ENCODE measurements at regions not wholly inside any gene's neighbourhood (a gene's known extent, or its start where the extent isn't known, plus 50 kb on each side); places are given as distances from the start of the nearest gene placed in this dataset.

- no peak for TF ChIP-seq OVOL3 (tag by site-specific recombination; IDR thresholded peaks at IDR 0.05)
- TF ChIP-seq ZNF24 (tag by site-specific recombination; IDR thresholded peaks at IDR 0.05) = no peak
- TF ChIP-seq ZNF704 (tag by site-specific recombination; IDR thresholded peaks at IDR 0.05) = no peak
- TF ChIP-seq CTCF (tag by site-specific recombination; IDR thresholded peaks at IDR 0.05) = no peak
- TF ChIP-seq OSR2 (tag by site-specific recombination; IDR thresholded peaks at IDR 0.05) = no peak
- no peak for TF ChIP-seq TCF7L2 (IDR thresholded peaks at IDR 0.05; ENCODE audit: borderline replicate concordance, low read depth, low read length)
These were observed 112.9 kb downstream of the SAMD9 start for GRCh38 chr7:93004906-93005305.
